ENCODE measurements at regions not wholly inside any gene's neighbourhood (a gene's known extent, or its start where the extent isn't known, plus 50 kb on each side); places are given as distances from the start of the nearest gene placed in this dataset.
A peak's percentile ranks its signal among the peaks of the same experiment; 100 is the strongest.

GRCh38 chr2:120662746-120663145 lies 72.9 kb upstream of the GLI2 start:
- Histone ChIP-seq H3K4me1 (peaks cover 0 to 5% of the 10 kb centered on the region in 2 donors), H3K27ac (no peak overlapping the region), H3K9me3 (peaks cover 0 to 18% of the 10 kb centered on the region in 2 donors), H3K4me3 (no peak overlapping the region), H3K36me3 (no peaks in the 10 kb centered on the region), H3K27me3 (no peaks in the 10 kb centered on the region)
- intact Hi-C loops (cut with DNase I; ENCODE audit: low total_unique reads): loop anchor here (1.0 kb wide), 1 partner anchor 10 kb away; no protein-coding TSS in a partner anchor
- no peak for DNase-seq (ENCODE audit: low spot score in 2 of 2)
- TF ChIP-seq POLR2A (IDR thresholded peaks at IDR 0.05): no peak
- no peak for TF ChIP-seq POLR2AphosphoS5 (IDR thresholded peaks at IDR 0.05)
- no peak for TF ChIP-seq CTCF (IDR thresholded peaks at IDR 0.05)

- Histone ChIP-seq H3K4me1 (peaks cover 0 to 12% of the 10 kb centered on the region in 2 donors), H3K9me3 (peaks cover 0 to 18% of the 10 kb centered on the region in 2 donors), H3K27ac (no peak overlapping the region), H3K36me3 (no peaks in the 10 kb centered on the region), H3K27me3 (no peaks in the 10 kb centered on the region), H3K4me3 (no peak overlapping the region)
- TF ChIP-seq POLR2A (IDR thresholded peaks at IDR 0.05): no peak
- no peak for TF ChIP-seq POLR2AphosphoS5 (IDR thresholded peaks at IDR 0.05)
- no peak for TF ChIP-seq CTCF (IDR thresholded peaks at IDR 0.05)
- intact Hi-C loops (cut with DNase I; ENCODE audit: low total_unique reads): no loop called here
- no peak for DNase-seq (ENCODE audit: low spot score in 2 of 2)
Measured at GRCh38 chr2:120666433-120666832, 69.2 kb upstream of the GLI2 start.

- Histone ChIP-seq H3K27ac (no peak overlapping the region), H3K4me3 (no peak overlapping the region), H3K4me1 (peaks cover 0 to 12% of the 10 kb centered on the region in 2 donors), H3K27me3 (no peaks in the 10 kb centered on the region), H3K36me3 (no peaks in the 10 kb centered on the region), H3K9me3 (peaks cover 0 to 18% of the 10 kb centered on the region in 2 donors)
- TF ChIP-seq POLR2A (IDR thresholded peaks at IDR 0.05) (no peak), POLR2AphosphoS5 (IDR thresholded peaks at IDR 0.05) (no peak)
- no peak for DNase-seq (ENCODE audit: low spot score in 2 of 2)
- intact Hi-C loops (cut with DNase I; ENCODE audit: low total_unique reads): no loop called here
Measured at GRCh38 chr2:120667981-120668380, 67.7 kb upstream of the GLI2 start.

GRCh38 chr2:120669121-120669952 lies 66.3 kb upstream of the GLI2 start:
- Histone ChIP-seq H3K4me1 (peaks cover 0 to 12% of the 10 kb centered on the region in 2 donors), H3K9me3 (peaks cover 0 to 18% of the 10 kb centered on the region in 2 donors), H3K4me3 (peak overlapping the region in 1 of 3 donors; percentile 45), H3K27ac (peak overlapping the region; percentile 72 to 78), H3K27me3 (no peaks in the 10 kb centered on the region), H3K36me3 (no peaks in the 10 kb centered on the region)
- TF ChIP-seq POLR2A (IDR thresholded peaks at IDR 0.05): no peak
- no peak for TF ChIP-seq POLR2AphosphoS5 (IDR thresholded peaks at IDR 0.05)
- peak in 2 of 3 donors; percentile 25 to 47 for TF ChIP-seq CTCF (IDR thresholded peaks at IDR 0.05)
- intact Hi-C loops (cut with DNase I; ENCODE audit: low total_unique reads): no loop called here
- peak; percentile 40 to 67 for DNase-seq (ENCODE audit: low spot score in 2 of 2)

- TF ChIP-seq CTCF (IDR thresholded peaks at IDR 0.05) (no peak), POLR2A (IDR thresholded peaks at IDR 0.05) (no peak), POLR2AphosphoS5 (IDR thresholded peaks at IDR 0.05) (no peak)
- peak overlapping the region in 1 of 3 donors; percentile 45 for H3K4me3 ChIP-seq
- H3K27me3 ChIP-seq: no peaks in the 10 kb centered on the region
- DNase-seq (ENCODE audit: low spot score in 2 of 2): no peak
- peaks cover 0 to 12% of the 10 kb centered on the region in 2 donors for H3K9me3 ChIP-seq
- peaks cover 0 to 12% of the 10 kb centered on the region in 2 donors for H3K4me1 ChIP-seq
- H3K27ac ChIP-seq: peak overlapping the region; percentile 72 to 78
- intact Hi-C loops (cut with DNase I; ENCODE audit: low total_unique reads): loop anchor here (5.0 kb wide), 1 partner anchor 328 kb away; no protein-coding TSS in a partner anchor
- no peaks in the 10 kb centered on the region for H3K36me3 ChIP-seq
Measured at GRCh38 chr2:120669971-120670370, 65.7 kb upstream of the GLI2 start.
